ENCODE measurements at regions not wholly inside any gene's neighbourhood (a gene's known extent, or its start where the extent isn't known, plus 50 kb on each side); places are given as distances from the start of the nearest gene placed in this dataset.
A peak's percentile ranks its signal among the peaks of the same experiment; 100 is the strongest.

DNA sequence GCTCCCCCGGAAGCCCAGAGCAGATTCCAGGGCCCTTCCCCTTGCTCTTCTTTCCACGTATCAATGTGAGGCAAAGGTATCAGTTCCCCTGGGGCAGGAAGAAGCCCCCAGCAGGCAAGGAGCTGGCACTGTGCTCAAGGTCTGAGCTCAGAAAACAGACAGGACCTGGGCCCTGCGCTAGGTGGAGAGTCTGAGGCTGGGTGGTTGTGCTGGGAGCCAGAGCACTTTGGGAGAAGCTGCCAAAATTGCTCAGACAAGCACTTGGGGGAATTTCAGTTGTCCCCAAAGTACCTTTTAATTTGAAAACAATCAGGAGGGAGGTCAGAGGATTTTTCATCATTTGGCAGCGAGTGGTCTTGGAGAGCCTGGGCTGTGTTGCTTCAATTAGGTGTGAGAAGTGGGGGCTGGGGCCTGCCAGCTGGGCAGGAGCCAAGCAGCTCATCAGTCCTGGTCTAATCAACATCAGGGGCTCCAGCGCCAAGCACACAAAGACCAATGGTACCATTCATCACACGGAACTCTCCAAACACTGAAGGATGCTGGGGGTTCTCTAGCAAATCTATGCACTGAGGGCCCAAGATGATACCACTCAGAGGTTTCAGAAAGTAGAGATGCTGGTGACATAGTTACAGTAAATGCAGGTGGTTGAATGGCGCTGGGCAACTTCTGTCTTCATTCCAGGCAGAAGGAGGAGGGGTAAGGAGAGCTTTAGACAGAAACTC, 176.5 kb downstream of the SNX18 start:
- DNase-seq (ENCODE audit: low read depth in 4 of 4, low spot score in 1 of 4) = no peak

GRCh38 chr5:54692631-54693030, 175.1 kb downstream of the SNX18 start:
- no peak for DNase-seq (ENCODE audit: low read depth in 4 of 4, low spot score in 1 of 4)

GRCh38 chr5:54691656-54692055, 174.1 kb downstream of the SNX18 start:
- DNase-seq (ENCODE audit: low read depth in 4 of 4, low spot score in 1 of 4) = no peak

GRCh38 chr5:54689411-54690251, 172.1 kb downstream of the SNX18 start:
- no peak for DNase-seq (ENCODE audit: low read depth in 4 of 4, low spot score in 1 of 4)

GRCh38 chr5:54680998-54681397, 163.4 kb downstream of the SNX18 start:
- no peak for DNase-seq (ENCODE audit: low read depth in 4 of 4, low spot score in 1 of 4)

GRCh38 chr5:54679686-54680085, 162.1 kb downstream of the SNX18 start:
- no peak for DNase-seq (ENCODE audit: low read depth in 4 of 4, low spot score in 1 of 4)

GRCh38 chr5:54678737-54679136, 161.2 kb downstream of the SNX18 start:
- no peak for DNase-seq (ENCODE audit: low read depth in 4 of 4, low spot score in 1 of 4)

DNA sequence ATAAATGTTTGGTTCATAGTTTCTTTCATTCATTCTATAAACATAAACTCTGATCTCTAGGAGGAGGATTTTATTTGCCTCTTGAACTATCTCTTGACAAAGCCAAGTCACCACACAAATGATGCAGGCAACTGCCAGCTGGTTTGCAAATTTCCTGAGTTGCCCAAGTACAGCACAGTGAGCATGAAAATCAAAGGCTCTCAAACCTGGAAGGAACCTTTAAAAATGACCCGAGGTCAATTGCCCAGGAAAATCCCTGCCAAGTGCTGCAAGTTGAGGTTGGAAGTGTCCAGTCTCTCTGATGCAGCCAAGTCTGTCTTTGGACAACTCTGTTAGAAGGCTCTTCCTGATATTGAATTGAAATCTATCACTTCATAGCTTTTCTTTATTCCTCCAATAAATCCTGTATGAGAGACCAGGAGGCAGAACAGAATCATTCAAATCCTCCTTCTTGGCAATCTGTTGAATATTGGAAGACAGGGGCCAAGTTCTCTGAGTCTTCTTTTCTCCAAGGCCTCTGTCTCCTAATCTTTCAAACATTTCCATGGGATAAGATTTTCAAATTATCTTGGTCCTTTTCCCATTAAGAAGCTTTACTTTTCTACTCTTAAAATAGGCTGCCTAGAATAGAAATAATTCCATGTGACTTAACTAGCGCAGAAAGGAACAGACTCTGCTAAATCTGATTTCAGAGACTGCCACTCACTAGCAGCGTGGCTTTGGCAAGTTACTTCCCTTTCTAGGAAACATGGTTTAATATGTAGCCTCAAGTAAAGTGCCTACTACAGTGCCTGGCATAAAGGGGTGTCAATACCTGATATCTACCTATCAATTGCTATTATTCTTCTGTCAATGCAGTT, 159.2 kb downstream of the SNX18 start:
- no peak for DNase-seq (ENCODE audit: low read depth in 4 of 4, low spot score in 1 of 4)

DNA sequence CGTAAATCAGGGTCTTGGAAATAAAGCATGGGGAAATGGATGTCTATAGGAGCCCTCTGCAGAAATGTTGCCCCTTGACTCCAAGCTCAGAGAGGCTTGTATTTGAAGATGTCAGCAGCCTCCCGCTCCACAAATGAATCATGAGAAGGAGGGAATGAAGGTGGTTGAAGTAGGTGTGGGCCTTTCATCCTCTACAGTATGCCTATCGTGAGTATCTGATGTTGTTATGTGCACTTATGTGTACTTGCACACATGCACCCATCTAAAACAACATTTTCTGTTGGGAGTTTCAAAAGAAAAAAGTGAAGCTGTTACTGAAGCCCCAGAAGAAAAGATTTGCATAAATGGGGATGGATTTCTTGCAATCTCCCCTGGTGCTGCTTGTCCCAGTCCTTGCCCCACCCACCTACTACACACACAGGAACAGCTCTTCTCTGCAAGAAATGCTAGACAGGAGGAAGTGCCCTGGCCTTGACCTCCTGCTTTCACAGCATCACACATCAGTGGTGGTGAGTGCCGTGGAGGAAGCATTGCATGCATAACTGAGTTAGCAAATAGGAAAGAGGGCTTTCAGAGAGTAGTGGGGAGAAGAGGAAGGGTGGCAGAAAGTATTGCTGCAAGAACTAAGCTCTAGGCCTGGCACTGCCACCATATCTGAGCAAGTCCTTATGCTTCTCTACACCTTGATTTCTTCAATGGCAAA, 156.1 kb downstream of the SNX18 start:
- DNase-seq (ENCODE audit: low read depth in 4 of 4, low spot score in 1 of 4) = peak in 1 of 4 experiments; percentile 13

DNA sequence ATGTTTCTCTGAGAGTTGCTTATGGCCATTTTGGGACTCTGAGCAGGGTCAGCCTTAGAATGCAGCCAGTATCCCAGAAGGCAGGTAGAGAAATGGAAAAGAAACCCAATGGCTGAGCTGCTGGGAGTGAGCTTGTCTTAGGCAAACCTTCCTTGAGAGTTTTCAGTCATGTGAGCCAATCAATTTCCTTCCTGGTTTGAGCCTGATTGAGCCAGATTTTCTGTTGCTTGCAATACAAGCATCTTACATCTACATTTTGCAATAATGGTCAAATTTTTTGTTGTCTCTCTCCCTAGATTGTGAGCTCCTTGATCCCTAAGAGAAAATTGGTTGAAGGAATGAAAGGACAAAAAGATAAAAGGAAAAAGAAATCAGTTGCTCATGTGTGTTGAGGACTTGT, 155.3 kb downstream of the SNX18 start:
- DNase-seq (ENCODE audit: low read depth in 4 of 4, low spot score in 1 of 4) = no peak

GRCh38 chr5:54671681-54672080, 154.1 kb downstream of the SNX18 start:
- no peak for DNase-seq (ENCODE audit: low read depth in 4 of 4, low spot score in 1 of 4)

- no peak for DNase-seq (ENCODE audit: low read depth in 4 of 4, low spot score in 1 of 4)
These were observed 153.6 kb downstream of the SNX18 start for GRCh38 chr5:54671111-54671531.

DNA sequence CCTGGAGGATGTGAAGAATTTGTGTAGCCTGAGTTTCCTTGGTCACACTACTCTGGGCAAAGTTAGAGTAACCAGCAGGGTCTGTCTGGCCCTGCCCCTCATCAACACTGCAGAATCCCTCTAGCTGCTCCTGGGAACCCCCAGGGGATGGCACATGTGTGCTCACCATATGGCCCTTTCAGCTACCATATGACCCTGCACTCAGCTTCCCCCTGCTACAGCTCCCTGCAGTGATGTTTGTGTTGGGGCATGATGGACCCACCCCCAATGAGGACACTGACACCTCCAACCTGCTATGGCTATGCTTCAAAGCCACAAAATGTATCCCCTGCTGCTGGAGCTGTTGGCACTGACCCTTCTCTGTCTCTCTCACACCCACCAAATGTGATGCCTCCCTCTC, 152.7 kb downstream of the SNX18 start:
- DNase-seq (ENCODE audit: low read depth in 4 of 4, low spot score in 1 of 4) = no peak

DNA sequence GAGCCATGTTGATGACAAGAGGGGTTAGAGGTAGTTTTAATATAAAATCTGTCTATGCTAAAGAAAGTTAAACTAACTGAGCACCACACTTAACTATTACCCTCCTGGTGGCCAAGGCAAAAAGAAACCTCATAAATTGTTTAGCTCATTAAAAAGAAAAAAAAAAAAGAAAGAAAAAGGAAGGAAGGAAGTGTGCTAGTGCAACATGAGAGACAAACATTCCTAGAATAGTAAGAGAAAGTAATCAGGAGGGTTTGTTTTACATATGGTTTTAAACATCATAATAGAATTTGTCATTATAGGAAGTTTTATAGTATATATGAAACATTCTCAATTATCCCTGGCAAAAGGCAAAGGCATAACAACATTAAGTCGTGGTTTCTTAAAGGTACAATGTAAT, 152.3 kb downstream of the SNX18 start:
- no peak for DNase-seq (ENCODE audit: low read depth in 4 of 4, low spot score in 1 of 4)

GRCh38 chr5:54669285-54669684, 151.7 kb downstream of the SNX18 start:
- no peak for DNase-seq (ENCODE audit: low read depth in 4 of 4, low spot score in 1 of 4)

- DNase-seq (ENCODE audit: low read depth in 4 of 4, low spot score in 1 of 4) = no peak
These were observed 150.5 kb downstream of the SNX18 start for GRCh38 chr5:54668096-54668495.

- no peak for DNase-seq (ENCODE audit: low read depth in 4 of 4, low spot score in 1 of 4)
These were observed 149.6 kb downstream of the SNX18 start for GRCh38 chr5:54667136-54667535.

- no peak for DNase-seq (ENCODE audit: low read depth in 4 of 4, low spot score in 1 of 4)
These were observed 146.3 kb downstream of the SNX18 start for GRCh38 chr5:54663866-54664265.

DNA sequence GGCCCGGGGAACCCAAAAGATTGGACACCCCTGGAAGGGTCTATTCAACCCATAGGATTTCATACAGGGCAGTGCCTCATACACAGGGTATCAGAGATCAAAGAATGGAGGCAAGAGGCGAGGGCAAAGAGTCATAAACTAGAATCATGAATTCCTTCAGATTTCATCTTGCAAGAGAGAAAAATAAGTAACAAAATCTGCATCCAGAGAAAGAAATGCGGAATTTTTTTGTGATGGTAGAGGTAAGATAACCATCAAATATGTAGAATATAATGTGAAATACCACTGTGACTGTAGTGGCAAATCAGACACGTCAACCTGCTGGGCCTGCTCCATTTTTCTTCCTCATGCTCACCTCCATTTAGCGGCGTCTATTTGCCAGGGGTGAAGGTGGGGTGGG, 143.6 kb downstream of the SNX18 start:
- DNase-seq (ENCODE audit: low read depth in 4 of 4, low spot score in 1 of 4) = no peak

DNA sequence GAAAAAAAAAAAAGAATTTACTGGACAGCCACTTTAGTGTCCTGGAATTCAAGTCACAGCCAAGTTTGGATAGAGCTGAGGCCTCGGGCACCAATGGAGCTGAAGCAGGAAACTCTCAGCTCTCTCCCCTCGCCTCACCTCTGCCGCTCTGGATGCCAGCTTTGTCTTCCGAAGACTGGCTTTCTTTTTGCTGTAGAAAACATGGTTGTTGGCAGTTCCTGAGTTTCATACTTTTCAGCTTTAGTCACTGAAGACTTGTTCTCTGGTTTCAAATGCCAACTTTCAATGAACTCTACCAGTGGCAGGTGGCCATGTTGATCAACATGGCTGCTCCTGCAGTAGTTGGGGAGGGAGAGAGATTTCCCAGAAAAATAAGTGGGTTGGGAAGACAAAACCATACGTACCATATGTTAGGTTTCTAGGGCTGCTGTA, 142.2 kb downstream of the SNX18 start:
- DNase-seq (ENCODE audit: low read depth in 4 of 4, low spot score in 1 of 4) = no peak

GRCh38 chr5:54658010-54658409, 140.5 kb downstream of the SNX18 start:
- DNase-seq (ENCODE audit: low read depth in 4 of 4, low spot score in 1 of 4) = no peak

Measured in stimulated activated CD4-positive, alpha-beta T cell treated with anti-CD3 and anti-CD28 coated beads, Interleukin-1b, Interleukin-23, amount 100 ng/mL, for 24 hours (primary cell).